ENCODE measurements at regions not wholly inside any gene's neighbourhood (a gene's known extent, or its start where the extent isn't known, plus 50 kb on each side); places are given as distances from the start of the nearest gene placed in this dataset.

GRCh38 chr2:30310371-30310770 is 79.0 kb downstream of the LBH start:
- peaks cover 8% of the 10 kb centered on the region for H3K9me3 Mint-ChIP-seq
- no peaks in the 10 kb centered on the region for H3K27me3 Mint-ChIP-seq (ENCODE audit: low read depth)
- DNase-seq (ENCODE audit: low spot score in 2 of 2, unreplicated experiment in 2 of 2), result no peak
- no peaks in the 10 kb centered on the region for H3K4me1 Mint-ChIP-seq
- TF ChIP-seq, protein P1, sequence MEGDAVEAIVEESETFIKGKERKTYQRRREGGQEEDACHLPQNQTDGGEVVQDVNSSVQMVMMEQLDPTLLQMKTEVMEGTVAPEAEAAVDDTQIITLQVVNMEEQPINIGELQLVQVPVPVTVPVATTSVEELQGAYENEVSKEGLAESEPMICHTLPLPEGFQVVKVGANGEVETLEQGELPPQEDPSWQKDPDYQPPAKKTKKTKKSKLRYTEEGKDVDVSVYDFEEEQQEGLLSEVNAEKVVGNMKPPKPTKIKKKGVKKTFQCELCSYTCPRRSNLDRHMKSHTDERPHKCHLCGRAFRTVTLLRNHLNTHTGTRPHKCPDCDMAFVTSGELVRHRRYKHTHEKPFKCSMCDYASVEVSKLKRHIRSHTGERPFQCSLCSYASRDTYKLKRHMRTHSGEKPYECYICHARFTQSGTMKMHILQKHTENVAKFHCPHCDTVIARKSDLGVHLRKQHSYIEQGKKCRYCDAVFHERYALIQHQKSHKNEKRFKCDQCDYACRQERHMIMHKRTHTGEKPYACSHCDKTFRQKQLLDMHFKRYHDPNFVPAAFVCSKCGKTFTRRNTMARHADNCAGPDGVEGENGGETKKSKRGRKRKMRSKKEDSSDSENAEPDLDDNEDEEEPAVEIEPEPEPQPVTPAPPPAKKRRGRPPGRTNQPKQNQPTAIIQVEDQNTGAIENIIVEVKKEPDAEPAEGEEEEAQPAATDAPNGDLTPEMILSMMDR (IDR thresholded peaks at IDR 0.05; ENCODE audit: unreplicated experiment), result no peak
- H3K36me3 Mint-ChIP-seq, result no peaks in the 10 kb centered on the region
- no peak overlapping the region for H3K27ac Mint-ChIP-seq
- no peak overlapping the region for H3K4me3 Mint-ChIP-seq

DNA sequence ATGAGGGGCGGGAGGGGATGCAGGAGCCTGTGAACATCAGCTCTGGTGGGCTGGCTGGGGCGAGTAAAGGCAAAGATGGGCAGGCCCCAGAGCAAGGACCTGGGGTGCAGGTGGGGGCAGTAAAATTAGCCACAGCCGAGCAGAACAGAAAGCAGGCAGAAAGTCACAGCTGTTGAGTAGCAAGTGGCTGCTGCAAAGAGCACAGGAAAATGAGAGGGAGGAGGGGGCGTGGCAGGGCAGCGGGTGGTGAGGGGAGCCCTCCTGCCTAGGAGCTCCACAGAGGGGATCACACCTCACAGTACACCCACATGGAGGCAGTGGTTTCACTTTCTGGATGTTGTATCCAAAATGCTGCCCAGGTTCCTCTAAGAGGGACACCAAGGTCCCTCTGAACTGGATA is 79.6 kb downstream of the LBH start:
- Mint-ChIP-seq H3K27ac (no peak overlapping the region), H3K4me1 (no peaks in the 10 kb centered on the region), H3K36me3 (no peaks in the 10 kb centered on the region), H3K4me3 (no peak overlapping the region), H3K9me3 (peaks cover 8% of the 10 kb centered on the region), H3K27me3 (ENCODE audit: low read depth) (no peaks in the 10 kb centered on the region)
- no peak for DNase-seq (ENCODE audit: low spot score in 2 of 2, unreplicated experiment in 2 of 2)
- TF ChIP-seq, protein P1 (IDR thresholded peaks at IDR 0.05; ENCODE audit: unreplicated experiment), result no peak

- no peaks in the 10 kb centered on the region for H3K4me1 Mint-ChIP-seq
- TF ChIP-seq, protein P1 (IDR thresholded peaks at IDR 0.05; ENCODE audit: unreplicated experiment), result no peak
- DNase-seq (ENCODE audit: low spot score in 2 of 2, unreplicated experiment in 2 of 2), result no peak
- H3K9me3 Mint-ChIP-seq, result peaks cover 8% of the 10 kb centered on the region
- H3K4me3 Mint-ChIP-seq, result no peak overlapping the region
- no peaks in the 10 kb centered on the region for H3K36me3 Mint-ChIP-seq
- no peaks in the 10 kb centered on the region for H3K27me3 Mint-ChIP-seq (ENCODE audit: low read depth)
- H3K27ac Mint-ChIP-seq, result no peak overlapping the region
These were observed 80.4 kb downstream of the LBH start for GRCh38 chr2:30311711-30312110.

- peaks cover 8% of the 10 kb centered on the region for H3K9me3 Mint-ChIP-seq
- H3K4me1 Mint-ChIP-seq, result no peaks in the 10 kb centered on the region
- no peaks in the 10 kb centered on the region for H3K36me3 Mint-ChIP-seq
- DNase-seq (ENCODE audit: low spot score in 2 of 2, unreplicated experiment in 2 of 2), result no peak
- no peaks in the 10 kb centered on the region for H3K27me3 Mint-ChIP-seq (ENCODE audit: low read depth)
- no peak overlapping the region for H3K27ac Mint-ChIP-seq
- TF ChIP-seq, protein P1 (IDR thresholded peaks at IDR 0.05; ENCODE audit: unreplicated experiment), result no peak
- H3K4me3 Mint-ChIP-seq, result no peak overlapping the region
These were observed 81.6 kb downstream of the LBH start for GRCh38 chr2:30312916-30313315.

- Mint-ChIP-seq H3K9me3 (peaks cover 8% of the 10 kb centered on the region), H3K36me3 (no peaks in the 10 kb centered on the region), H3K4me3 (no peak overlapping the region), H3K27me3 (ENCODE audit: low read depth) (no peaks in the 10 kb centered on the region), H3K4me1 (no peaks in the 10 kb centered on the region), H3K27ac (no peak overlapping the region)
- TF ChIP-seq, protein P1 (IDR thresholded peaks at IDR 0.05; ENCODE audit: unreplicated experiment), result no peak
- DNase-seq (ENCODE audit: low spot score in 2 of 2, unreplicated experiment in 2 of 2), result no peak
These were observed 83.6 kb downstream of the LBH start for GRCh38 chr2:30314981-30315380.

All from mesothelial cell of epicardium (in vitro differentiated cells).